ENCODE measurements at regions not wholly inside any gene's neighbourhood (a gene's known extent, or its start where the extent isn't known, plus 50 kb on each side); places are given as distances from the start of the nearest gene placed in this dataset.

DNA sequence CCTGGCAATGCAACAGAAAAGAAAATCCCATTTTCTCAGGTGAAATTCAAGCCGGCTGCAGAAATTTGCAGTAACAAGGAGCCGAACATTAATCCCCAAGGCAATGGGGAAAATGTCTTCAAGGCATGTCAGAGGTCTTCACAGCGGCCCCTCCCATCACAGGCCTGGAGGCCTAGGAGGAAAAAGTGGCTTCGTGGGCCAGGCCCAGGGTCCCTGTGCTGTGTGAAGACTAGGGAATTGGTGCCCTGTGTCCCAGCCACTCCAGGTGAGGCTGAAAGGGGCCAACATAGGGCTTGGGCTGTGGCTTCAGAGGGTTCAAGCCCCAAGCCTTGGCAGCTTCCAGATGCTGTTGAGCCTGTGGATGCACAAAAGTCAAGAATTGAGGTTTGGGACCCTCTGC is 111.7 kb downstream of the CD24 start:
- Mint-ChIP-seq H3K36me3 (ENCODE audit: low read depth) (no peaks in the 10 kb centered on the region), H3K27me3 (peaks cover 11% of the 10 kb centered on the region), H3K27ac (no peak overlapping the region), H3K4me1 (ENCODE audit: low read depth) (no peaks in the 10 kb centered on the region), H3K9me3 (peaks cover 5% of the 10 kb centered on the region), H3K4me3 (no peak overlapping the region)
- H3K27me3 ChIP-seq (ENCODE audit: control insufficient read depth in 1 of 2, insufficient read depth in 2 of 2, low read length in 2 of 2): no peaks in the 10 kb centered on the region
- CTCF ChIA-PET: no interaction called here
- H3K27ac ChIP-seq (ENCODE audit: low read depth in 1 of 2, low read length in 2 of 2): no peak overlapping the region
- H3K36me3 ChIP-seq (ENCODE audit: insufficient read depth, low read length): no peaks in the 10 kb centered on the region
- intact Hi-C loops (cut with DNase I, micrococcal nuclease): no loop called here
- POLR2A ChIA-PET: no interaction called here
- H3K4me3 ChIP-seq (ENCODE audit: low read length): no peak overlapping the region
- TF ChIP-seq, protein P1, sequence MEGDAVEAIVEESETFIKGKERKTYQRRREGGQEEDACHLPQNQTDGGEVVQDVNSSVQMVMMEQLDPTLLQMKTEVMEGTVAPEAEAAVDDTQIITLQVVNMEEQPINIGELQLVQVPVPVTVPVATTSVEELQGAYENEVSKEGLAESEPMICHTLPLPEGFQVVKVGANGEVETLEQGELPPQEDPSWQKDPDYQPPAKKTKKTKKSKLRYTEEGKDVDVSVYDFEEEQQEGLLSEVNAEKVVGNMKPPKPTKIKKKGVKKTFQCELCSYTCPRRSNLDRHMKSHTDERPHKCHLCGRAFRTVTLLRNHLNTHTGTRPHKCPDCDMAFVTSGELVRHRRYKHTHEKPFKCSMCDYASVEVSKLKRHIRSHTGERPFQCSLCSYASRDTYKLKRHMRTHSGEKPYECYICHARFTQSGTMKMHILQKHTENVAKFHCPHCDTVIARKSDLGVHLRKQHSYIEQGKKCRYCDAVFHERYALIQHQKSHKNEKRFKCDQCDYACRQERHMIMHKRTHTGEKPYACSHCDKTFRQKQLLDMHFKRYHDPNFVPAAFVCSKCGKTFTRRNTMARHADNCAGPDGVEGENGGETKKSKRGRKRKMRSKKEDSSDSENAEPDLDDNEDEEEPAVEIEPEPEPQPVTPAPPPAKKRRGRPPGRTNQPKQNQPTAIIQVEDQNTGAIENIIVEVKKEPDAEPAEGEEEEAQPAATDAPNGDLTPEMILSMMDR (IDR thresholded peaks at IDR 0.05): no peak
- no peaks in the 10 kb centered on the region for H3K4me1 ChIP-seq (ENCODE audit: insufficient read depth, low read length)
- ATAC-seq (ENCODE audit: poor library complexity) (no peak), DNase-seq (no peak)
- H3K9me3 ChIP-seq (ENCODE audit: control insufficient read depth in 1 of 2, insufficient read depth in 1 of 2, low read length in 2 of 2): peaks cover 0 to 22% of the 10 kb centered on the region in 2 experiments

- ATAC-seq (ENCODE audit: poor library complexity) (no peak), DNase-seq (no peak)
- no peaks in the 10 kb centered on the region for H3K27me3 ChIP-seq (ENCODE audit: control insufficient read depth in 1 of 2, insufficient read depth in 2 of 2, low read length in 2 of 2)
- intact Hi-C loops (cut with DNase I, micrococcal nuclease): no loop called here
- Mint-ChIP-seq H3K4me1 (ENCODE audit: low read depth) (no peaks in the 10 kb centered on the region), H3K9me3 (peaks cover 2% of the 10 kb centered on the region), H3K36me3 (ENCODE audit: low read depth) (no peaks in the 10 kb centered on the region), H3K27ac (no peak overlapping the region), H3K27me3 (peaks cover 15% of the 10 kb centered on the region), H3K4me3 (no peak overlapping the region)
- peaks cover 0 to 22% of the 10 kb centered on the region in 2 experiments for H3K9me3 ChIP-seq (ENCODE audit: control insufficient read depth in 1 of 2, insufficient read depth in 1 of 2, low read length in 2 of 2)
- H3K4me3 ChIP-seq (ENCODE audit: low read length): no peak overlapping the region
- TF ChIP-seq, protein P1 (IDR thresholded peaks at IDR 0.05): no peak
- CTCF ChIA-PET: no interaction called here
- POLR2A ChIA-PET: no interaction called here
- H3K4me1 ChIP-seq (ENCODE audit: insufficient read depth, low read length): no peaks in the 10 kb centered on the region
- no peak overlapping the region for H3K27ac ChIP-seq (ENCODE audit: low read depth in 1 of 2, low read length in 2 of 2)
- H3K36me3 ChIP-seq (ENCODE audit: insufficient read depth, low read length): no peaks in the 10 kb centered on the region
These were observed 113.6 kb downstream of the CD24 start for GRCh38 chr6:106860940-106861339.

DNA sequence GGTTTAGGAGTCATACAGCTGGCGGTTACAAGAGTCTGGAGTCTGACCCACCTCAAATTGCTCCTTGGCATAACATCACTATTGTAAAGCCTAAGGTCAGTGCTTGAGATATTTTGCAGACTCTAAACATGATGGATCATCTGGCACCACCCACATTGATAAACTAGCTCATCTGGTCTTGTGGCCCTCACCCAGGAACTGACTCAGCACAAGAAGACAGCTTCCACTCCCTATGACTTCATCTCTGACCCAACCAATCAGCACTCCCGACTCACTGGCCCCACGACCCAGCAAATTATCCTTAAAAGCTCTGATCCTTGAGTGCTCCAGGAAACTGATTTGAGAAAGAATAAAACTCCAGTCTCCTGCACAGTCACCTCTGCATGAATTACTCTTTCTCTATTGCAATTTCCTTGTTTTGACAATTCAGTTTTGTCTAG is 115.9 kb downstream of the CD24 start:
- no peaks in the 10 kb centered on the region for H3K4me1 ChIP-seq (ENCODE audit: insufficient read depth, low read length)
- TF ChIP-seq, protein P1 (IDR thresholded peaks at IDR 0.05): no peak
- H3K36me3 ChIP-seq (ENCODE audit: insufficient read depth, low read length): no peaks in the 10 kb centered on the region
- ChIA-PET CTCF (no interaction called here), POLR2A (no interaction called here)
- H3K36me3 Mint-ChIP-seq (ENCODE audit: low read depth): no peaks in the 10 kb centered on the region
- H3K9me3 Mint-ChIP-seq: peaks cover 2% of the 10 kb centered on the region
- H3K27me3 Mint-ChIP-seq: peaks cover 18% of the 10 kb centered on the region
- no peak overlapping the region for H3K4me3 Mint-ChIP-seq
- no peaks in the 10 kb centered on the region for H3K4me1 Mint-ChIP-seq (ENCODE audit: low read depth)
- H3K4me3 ChIP-seq (ENCODE audit: low read length): no peak overlapping the region
- H3K27me3 ChIP-seq (ENCODE audit: control insufficient read depth in 1 of 2, insufficient read depth in 2 of 2, low read length in 2 of 2): no peaks in the 10 kb centered on the region
- no peak overlapping the region for H3K27ac ChIP-seq (ENCODE audit: low read depth in 1 of 2, low read length in 2 of 2)
- ATAC-seq (ENCODE audit: poor library complexity) (no peak), DNase-seq (no peak)
- H3K27ac Mint-ChIP-seq: no peak overlapping the region
- H3K9me3 ChIP-seq (ENCODE audit: control insufficient read depth in 1 of 2, insufficient read depth in 1 of 2, low read length in 2 of 2): peaks cover 0 to 14% of the 10 kb centered on the region in 2 experiments
- intact Hi-C loops (cut with DNase I, micrococcal nuclease): no loop called here
